HG03521 (cell line): ENCODE measurements at regions not wholly inside any gene's neighbourhood (a gene's known extent, or its start where the extent isn't known, plus 50 kb on each side); places are given as distances from the start of the nearest gene placed in this dataset.

Experiments
- ATAC-seq: cut with Tn5 transposase; IDR thresholded peaks from one replicate; pipeline ENCODE4 v1.9.1; 2021; ENCODE audit warnings: mild to moderate bottlenecking, moderate library complexity; ENCODE audit not compliant: unreplicated experiment

DNA sequence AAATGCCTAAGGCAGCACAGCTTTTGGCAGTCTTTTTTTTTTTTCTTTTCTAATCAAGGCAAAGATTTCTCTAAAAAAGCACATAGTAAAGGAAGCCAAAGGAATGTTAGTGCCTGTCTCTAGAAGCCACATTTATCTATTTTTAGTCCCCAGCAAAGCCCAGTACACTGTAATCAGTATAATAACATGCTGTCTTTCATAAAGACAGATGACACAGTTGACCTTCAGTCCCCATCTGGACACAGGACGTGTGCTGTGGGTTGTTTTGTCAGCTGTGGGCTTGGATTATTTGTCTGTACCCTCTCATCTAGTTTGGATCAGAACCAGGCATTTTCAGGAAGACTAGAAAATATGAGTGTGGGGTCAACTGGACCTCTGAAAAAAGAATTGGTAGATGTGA is 110.4 kb upstream of the CTNNB1 start:
- ATAC-seq, result no peak

DNA sequence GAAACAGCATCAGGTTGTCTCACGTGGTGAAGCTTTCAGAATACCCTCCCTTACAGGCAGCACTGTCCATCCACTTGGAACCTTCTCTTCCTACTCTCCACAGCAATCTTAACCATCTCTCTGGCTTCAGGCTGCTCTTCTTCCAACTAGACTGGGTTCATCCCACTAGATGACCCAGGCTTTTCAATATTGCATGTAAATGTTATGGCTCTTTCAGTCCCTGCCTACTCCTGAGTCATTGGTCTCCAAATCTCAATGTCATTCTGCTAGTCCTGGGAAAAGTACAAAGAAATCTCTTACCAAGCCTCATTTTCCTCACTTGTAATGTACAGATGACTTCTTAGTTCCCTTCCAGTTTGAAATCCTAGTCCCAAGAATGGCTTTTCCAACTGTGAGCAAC is 109.7 kb upstream of the CTNNB1 start:
- no peak for ATAC-seq

DNA sequence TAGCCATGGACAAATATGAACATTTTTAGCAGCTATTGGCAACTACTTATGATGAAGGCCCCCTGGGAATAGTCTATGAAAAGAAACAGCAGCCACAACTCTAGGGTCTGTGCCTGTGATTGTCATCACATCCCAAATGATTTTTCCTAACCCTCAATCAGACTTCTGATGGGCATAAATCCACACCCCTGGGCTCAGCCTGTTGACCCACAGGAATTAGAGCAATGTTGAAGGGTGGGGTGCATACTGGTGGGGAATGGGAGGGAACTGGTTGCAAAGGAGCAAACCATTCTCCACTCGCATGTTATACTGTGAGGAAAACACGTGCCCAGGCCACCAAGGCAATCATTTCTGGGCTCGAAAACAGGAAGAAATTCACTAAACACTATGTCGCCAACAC is 106.5 kb upstream of the CTNNB1 start:
- ATAC-seq, result no peak

DNA sequence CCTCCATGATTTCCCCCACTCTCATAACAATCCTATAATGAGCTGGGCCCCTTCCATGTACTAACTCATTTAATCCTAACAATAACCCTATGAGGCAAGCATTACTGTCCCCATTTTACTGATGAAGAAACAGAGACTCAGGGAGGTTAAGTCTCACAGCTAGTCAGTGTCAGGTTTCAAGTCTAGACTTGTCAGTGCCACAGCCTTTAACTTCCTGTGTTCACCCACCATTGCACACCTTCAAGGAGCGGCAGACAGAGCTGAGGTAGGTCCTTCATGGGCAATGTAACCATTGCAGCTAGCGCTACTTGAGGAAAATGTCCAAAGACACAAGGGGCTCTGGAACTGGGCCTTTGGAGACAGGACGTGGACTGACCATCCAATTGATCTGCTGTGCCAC is 105.8 kb upstream of the CTNNB1 start:
- ATAC-seq, result no peak

DNA sequence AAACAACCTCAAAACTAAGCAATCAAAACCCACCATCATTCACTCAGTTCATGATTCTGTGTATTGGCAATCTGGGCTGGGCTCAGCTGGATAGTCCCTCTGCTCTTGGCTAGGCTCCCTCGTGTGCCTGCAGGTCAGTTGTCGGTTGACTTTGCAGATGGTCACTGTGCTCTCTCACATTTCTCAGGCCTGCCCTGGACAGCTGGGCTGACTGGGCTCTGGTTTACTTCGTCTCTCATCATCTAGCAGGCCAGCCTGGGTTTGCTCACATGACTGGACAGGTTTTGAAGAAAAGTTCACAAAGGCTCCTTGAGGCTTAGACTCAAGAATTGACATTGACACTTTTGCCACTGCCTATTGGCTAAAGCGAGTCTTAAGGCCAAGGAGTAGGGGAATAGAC is 105.0 kb upstream of the CTNNB1 start:
- ATAC-seq, result no peak

DNA sequence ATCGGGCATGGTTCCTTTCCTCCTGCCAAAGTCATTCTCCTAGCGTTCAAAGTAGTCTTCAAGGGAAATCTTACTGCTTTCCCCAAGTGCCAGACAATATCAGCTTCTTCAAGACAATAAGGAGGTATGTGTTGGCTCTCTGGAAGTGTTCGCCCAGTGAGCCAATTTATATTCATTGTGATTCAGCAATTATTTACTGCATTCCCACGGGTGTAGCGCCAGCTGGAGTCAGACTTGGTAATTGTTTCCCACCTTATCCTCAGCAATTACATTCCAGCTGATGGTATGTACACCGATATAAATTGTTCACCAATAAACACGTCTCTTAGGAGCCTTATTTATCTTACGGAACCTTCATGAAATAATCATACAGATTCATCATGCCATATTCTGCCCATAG is 103.6 kb upstream of the CTNNB1 start:
- no peak for ATAC-seq

DNA sequence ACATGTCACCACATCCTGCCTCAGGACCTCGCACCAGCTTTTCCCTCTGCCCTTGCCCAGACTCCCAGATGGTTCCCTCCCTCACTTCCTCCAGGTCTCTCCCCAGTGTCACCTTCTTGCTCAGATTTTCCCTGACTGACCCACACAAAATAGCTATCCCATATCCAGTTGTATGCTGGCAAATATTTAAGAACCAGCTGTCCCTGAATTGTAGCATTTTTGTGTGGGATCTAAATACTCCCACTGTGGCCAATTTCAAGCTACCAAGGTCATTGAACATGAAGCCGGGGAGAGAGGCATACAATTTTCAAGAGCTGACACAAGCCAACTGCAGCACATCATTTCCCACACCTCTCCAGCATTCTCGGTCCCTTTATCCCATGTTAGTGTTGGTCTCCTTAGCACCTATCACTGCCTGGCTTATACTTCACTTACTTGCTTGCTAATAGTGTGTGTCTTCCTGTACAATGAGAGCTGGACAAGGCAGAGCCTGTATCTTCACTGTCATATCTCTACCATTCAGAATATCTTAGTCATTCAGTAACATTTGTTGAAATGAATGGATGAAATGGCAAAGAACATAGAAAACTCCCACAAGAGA is 101.3 kb upstream of the CTNNB1 start:
- no peak for ATAC-seq

DNA sequence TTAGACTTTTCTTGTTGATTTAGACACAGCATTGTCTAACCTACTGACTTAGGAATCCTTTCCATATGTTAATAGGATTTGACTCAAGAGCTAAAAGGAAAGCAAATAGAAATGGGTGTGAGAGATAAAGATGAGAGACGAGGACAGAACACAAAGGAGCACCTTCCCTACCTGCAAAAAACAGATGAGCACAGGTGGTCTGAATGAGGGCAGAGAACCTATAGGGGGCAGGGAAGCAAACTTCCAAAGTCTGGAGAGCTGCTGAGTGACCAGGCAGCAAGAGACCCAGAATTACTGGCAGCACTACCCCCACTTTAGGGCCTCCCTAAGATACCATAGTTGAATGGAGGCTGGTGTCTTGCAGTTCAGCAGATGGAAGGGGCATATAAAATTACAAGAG is 98.1 kb upstream of the CTNNB1 start:
- no peak for ATAC-seq

DNA sequence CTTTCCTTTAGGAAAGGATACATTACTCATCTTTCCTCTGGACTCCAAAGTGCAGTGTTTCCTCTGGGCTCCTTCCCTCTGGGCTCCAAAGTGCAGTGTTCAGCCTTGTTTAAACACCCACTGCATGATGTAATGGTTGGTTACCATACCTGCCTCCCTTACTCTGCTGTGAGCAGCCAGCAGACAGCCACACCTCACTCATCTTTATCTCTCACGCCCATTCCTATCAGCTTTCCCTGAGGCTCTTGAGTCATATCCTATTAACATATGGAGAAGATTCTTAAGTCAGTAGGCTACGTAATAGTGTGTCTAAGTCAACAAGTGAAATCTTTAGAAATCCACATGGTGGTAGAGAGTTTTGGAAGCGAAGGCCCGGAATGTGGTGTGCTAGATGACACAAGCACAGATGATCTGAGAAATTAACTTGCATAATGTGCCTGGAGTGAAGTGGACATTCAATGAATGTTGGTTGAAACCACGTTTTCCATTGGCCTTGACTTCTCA is 97.2 kb upstream of the CTNNB1 start:
- no peak for ATAC-seq

DNA sequence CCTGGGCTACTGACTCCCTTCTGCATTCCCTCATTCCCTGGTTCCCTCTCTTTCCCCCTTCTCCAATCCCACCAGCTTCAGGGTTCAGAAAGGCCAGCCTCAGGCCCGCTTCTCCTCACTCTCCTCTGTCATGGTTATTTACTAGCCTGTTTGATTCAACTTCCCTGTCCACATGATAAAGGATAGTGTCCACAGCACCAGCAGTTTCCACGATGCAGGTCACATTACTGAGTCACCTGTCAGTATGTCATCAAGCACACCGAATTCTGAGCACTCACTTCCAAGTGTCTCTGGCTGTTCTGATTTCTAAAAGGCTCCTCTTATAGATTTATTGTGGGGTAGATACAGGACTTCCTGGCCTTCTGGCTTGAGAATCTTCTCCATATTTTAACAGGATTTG is 96.6 kb upstream of the CTNNB1 start:
- ATAC-seq, result no peak

DNA sequence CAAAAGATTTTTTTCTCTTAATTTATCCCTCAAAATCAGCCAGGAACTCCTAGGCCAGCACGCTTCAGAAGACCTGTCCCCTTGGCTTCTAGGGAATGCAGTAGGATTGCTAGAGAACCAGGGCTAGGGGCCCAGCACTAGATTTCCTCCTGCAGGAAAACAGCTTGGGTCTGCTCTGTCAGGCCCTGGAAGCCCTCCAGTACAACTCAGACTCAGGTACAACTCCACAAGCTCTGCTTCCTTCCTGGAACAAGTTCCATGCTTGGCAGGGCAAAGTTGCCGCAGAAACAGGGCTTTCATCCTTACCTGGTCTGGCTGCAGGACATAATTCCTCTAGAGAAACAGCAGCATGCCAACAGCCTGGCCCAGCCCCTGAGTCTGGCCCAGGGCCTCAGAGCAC is 96.1 kb upstream of the CTNNB1 start:
- ATAC-seq, result no peak

DNA sequence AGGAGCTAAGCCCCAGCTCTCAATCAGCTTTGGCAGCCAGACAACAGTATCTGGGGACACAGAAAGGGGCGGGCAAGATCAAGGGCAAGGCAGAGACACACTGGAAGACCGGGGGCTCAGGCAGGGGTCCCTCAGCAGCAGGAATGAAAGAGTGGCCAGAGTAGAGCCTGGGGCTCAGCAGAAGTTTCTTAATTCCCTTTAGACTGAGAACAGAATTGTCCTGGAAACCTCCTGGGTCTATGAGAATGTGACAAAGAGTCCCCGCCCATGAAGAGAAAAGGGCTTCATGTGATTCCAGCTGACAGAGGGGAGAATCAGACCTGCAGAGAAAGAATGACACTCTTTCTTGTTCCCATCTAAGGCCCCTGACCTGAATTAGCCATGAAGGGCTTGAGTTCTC is 95.2 kb upstream of the CTNNB1 start:
- ATAC-seq, result no peak

DNA sequence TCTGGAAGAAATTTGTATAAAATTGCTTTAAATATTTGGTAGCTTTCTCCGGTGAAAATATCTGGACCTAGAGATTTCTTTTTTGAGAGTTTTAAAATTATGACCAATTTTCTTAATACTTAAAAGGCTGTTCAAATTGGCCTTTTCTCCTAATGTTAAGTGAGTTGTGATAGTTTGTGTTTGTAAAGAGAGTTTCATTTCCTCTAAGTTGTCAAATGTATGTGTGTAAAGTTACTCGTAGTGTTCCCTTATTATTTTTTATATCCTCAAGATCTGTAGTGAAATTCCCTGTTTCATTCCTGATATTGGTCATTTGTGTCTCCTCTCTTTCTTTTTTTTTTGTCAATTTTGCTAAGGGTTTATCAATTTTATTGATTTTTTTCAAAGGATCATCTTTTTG is 92.6 kb upstream of the CTNNB1 start:
- no peak for ATAC-seq

DNA sequence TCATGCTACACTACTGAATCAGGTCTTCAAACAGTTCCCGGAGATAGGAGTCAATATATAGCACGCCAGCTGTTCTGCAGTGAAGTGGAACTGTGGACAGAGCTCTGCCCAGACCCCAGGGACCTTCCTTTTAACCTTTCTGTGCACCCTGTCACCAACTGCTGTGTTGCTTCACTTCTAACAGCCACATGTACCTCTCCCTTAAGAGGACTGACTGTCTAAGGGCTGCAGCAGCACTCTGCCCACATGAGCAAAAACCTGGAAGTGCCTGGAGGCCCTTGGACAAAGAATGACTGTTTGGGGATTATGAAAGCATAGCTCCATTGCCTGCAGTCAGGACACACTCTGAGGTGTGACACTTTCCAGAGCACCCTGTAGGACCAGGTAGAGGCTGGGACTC is 88.3 kb upstream of the CTNNB1 start:
- no peak for ATAC-seq

DNA sequence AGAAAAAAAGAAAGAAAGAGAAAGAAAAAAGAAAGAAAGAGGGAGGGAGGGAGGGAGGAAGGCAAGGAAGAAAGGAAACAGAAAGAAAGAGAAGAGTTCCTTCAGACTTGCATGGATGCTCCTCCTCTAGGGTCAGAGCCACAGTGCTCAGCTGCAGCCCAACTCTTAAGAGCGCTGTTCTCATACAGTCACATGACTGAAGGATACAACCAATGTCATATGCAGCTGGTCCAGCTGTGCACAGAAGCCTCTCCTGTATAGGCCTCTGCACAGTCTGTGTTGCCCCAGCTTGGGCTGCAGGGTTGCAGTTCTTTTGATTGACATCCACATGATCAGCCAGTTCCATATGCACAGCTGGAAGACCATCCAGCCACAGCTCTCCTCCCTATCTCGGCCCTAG is 86.8 kb upstream of the CTNNB1 start:
- ATAC-seq, result no peak

DNA sequence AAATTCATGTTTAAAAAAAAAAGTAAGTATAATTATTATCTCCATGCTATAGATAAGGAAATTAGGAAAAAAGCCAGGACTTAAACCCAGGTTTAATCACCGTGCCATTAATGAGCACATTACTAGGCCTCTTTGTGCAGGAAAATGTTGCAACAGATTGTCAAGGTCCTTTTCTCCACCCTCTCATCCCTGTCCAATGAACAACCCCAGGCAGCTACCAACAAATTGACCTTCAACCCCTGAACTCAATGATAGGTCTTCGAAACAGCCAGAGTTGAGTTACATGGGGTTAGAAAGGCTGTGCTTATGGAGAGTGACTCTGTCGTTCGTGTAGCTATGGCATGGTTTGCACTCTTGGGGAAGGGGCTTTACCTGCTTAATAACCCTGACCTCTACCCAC is 84.2 kb upstream of the CTNNB1 start:
- no peak for ATAC-seq

DNA sequence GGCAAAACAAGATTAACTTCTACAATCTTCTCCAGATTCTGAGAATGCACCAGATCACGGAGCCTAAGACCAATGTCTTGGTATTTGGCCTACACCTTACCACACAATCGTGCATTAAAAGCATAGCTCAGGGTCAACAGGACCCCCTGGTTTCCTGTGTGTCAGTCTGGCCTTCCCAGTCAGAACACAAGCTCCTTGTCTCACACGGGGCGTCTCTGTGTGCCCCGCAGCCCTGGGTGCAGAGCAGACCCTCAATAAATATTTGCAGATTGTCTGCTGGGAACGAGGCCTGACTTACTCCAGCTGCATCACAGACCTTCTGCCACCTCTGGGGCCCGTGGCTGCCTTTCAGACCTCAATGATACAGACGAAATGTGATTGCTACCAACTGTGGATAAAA is 82.5 kb upstream of the CTNNB1 start:
- no peak for ATAC-seq

DNA sequence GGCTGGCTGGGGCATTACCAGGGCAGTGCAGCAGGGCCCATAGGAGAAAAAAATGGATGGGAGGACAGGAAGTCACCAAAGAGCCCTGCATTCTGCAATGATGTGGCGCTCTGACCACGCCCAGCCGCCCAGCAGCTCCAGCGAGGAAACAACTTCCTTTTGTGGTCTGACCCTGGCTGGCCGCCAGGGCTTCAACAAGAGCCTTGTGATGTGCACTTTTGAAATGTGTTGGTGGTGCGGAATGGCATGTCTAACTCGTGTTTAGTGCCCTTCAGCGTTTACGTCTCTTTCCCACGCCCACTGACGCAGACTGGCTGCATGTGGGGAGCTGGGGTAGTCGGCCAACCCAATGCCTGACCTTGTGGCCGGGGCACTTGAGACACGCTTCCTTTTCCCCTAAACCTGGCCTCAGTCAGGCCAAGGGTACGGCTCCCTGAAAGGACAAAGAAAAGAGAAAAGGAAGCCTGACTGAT is 81.9 kb upstream of the CTNNB1 start:
- no peak for ATAC-seq

DNA sequence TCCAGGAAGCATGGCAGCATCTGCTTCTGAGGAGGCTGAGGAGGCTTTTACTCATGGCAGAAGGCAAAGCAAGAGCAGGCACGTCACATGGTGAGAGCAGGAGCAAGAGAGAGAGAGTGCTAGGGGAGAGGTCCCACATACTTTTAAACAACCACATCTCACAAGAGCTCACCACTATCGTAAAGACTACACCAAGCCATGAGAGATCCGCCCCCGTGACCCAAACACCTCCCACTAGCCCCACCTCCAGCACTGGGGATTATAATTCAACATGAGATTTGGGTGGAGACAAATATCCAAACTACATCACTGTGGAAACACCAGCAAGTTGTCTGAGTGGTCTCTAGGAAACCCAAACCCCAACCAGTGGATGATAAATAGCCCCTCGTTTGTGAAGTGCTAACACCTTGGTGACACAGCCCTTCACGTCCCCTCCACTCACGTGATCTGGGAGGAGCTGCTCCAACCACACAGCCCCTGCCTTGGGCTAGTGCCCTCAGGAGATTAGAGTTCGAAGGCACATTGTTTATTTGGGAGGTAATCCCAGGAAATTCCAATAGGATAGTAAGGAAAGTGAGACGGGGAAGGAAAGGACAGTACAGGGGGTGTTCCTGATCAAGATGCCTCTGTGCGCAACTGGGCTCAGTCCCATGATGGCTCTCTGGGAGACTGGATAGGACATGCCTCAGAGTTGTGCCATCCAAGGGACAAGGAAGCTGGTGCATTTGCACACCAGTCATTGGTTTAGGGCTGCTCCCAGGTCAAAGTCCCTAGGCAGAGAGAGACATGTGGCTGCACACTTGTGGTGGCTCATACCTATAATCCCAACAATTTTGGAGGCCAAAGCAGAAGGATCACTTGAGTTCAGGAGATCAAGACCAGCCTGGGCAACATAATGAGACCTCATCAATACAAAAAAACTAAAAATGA is 80.6 kb upstream of the CTNNB1 start:
- ATAC-seq, result no peak

DNA sequence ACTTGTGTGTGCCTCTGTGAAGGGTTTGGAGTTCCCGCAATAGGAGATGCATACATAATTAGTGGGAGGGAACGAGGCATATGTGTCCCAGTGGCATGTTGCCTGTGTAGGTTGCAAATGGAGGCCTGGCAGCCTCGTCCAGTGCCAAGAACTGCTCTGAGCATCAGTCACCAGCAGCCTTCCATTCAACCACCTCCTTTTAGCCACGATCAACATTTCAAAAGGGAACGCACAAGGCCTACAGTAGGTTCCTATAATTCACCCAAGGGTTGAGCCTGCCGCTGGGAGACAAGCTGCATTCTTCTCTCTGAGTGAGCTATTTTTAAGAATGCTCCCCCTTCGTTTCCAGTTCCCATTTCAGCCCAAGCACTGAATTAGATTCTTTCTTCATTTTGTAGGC is 78.8 kb upstream of the CTNNB1 start:
- no peak for ATAC-seq

DNA sequence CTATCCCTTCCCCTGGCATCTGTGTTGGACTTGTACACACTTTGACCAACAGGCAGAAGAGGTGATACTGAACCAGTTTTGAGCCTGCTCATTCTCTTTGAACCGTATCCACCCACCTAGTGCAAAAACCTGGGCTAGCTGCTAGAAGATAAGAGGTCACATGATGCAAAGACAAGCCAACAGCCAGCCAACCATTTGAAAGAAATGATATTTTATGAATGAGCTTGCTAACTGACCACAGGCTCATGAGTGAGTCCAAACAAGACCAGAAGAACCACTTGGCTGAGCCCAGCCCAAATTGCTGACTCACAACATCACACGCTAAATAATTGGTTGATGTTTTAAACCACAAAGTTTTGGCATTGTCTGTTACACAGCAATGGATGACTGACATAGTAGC is 74.0 kb upstream of the CTNNB1 start:
- ATAC-seq, result no peak

DNA sequence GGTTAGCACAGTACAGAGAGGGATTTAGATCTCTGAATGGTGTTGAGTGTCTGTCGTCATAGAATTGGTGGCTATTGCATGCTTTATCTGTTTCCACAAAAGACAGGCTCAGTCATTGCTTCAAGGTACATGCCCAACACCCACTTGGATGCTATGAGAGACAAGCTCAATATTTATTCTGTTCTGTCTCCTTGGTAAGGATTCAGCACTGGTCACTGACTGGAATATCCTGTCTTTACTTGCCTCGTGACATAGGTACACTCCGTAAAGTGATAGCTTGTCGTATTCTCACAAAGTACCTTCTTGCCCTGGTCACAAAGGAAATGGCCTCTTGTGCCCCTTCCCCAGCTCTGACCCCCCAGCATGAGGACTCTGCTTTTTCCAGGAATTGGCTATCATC is 72.8 kb upstream of the CTNNB1 start:
- ATAC-seq, result no peak
